Fibroblast of lung (primary cell): ENCODE measurements at regions not wholly inside any gene's neighbourhood (a gene's known extent, or its start where the extent isn't known, plus 50 kb on each side); places are given as distances from the start of the nearest gene placed in this dataset.

Experiments used
- DNase-seq, 2 donors: peaks; one replicate each; pipeline versions ENCODE4 v3.0.0 to v3.0.0-alpha.2; 2010; ENCODE audit warnings: low read depth in 2 of 2
- H2AFZ ChIP-seq: 2 replicates; pipeline ENCODE4 v1.5.1; 2012; ENCODE audit warnings: low read length, control low read depth, inconsistent platforms
- H3K27ac ChIP-seq: 2 replicates; pipeline ENCODE4 v1.5.1; 2011; ENCODE audit warnings: low read length, control low read depth; ENCODE audit not compliant: insufficient read depth
- H3K27me3 ChIP-seq: 2 replicates; pipeline ENCODE4 v1.5.1; 2011; ENCODE audit warnings: mild to moderate bottlenecking, low read length; ENCODE audit not compliant: control insufficient read depth, insufficient read depth
- H3K36me3 ChIP-seq: 2 replicates; pipeline ENCODE4 v1.5.1; 2011; ENCODE audit warnings: low read length; ENCODE audit not compliant: control insufficient read depth, insufficient read depth
- H3K4me1 ChIP-seq: 2 replicates; pipeline ENCODE4 v1.5.1; 2011; ENCODE audit warnings: low read length; ENCODE audit not compliant: control insufficient read depth, insufficient read depth; ENCODE audit errors: extremely low read depth
- H3K4me2 ChIP-seq: 2 replicates; pipeline ENCODE4 v1.5.1; 2011; ENCODE audit warnings: low read length, control low read depth; ENCODE audit not compliant: insufficient read depth; ENCODE audit errors: extremely low read depth
- H3K4me3 ChIP-seq, 4 experiments: fragments of 200-600 bp in 1 of 4; sonication (generic) in 1 of 4; replicated peaks in 1 of 4; 2 replicates each; pipeline ENCODE4 v1.5.1; 2011 to 2016; ENCODE audit warnings: low read length in 4 of 4, low read depth in 3 of 4, mild to moderate bottlenecking in 3 of 4, control low read depth in 2 of 4, inconsistent platforms in 1 of 4, mixed read lengths in 1 of 4; ENCODE audit not compliant: insufficient read depth in 1 of 4; ENCODE audit errors: control extremely low read depth in 1 of 4
- H3K79me2 ChIP-seq: 2 replicates; pipeline ENCODE4 v1.5.1; 2012; ENCODE audit warnings: mild to moderate bottlenecking, low read length, inconsistent platforms; ENCODE audit not compliant: control insufficient read depth, insufficient read depth
- H3K9ac ChIP-seq: 2 replicates; pipeline ENCODE4 v1.5.1; 2011; ENCODE audit warnings: mild to moderate bottlenecking, low read length, control low read depth; ENCODE audit not compliant: insufficient read depth
- H3K9me3 ChIP-seq: 2 replicates; pipeline ENCODE4 v1.5.1; 2012; ENCODE audit warnings: low read depth, low read length; ENCODE audit not compliant: control insufficient read depth, insufficient read depth
- H4K20me1 ChIP-seq: 2 replicates; pipeline ENCODE4 v1.5.1; 2011; ENCODE audit warnings: low read length; ENCODE audit not compliant: control insufficient read depth, insufficient read depth; ENCODE audit errors: extremely low read depth
- CTCF ChIP-seq, 2 donors: IDR thresholded peaks in 1 of 2; conservative IDR thresholded peaks in 1 of 2; 1 replicate in 1 of 2; 2 replicates in 1 of 2; pipeline ENCODE4 v1.5.1; 2011 to 2012; ENCODE audit warnings: low read length in 2 of 2, control low read depth in 1 of 2, inconsistent platforms in 1 of 2, low read depth in 1 of 2, mild to moderate bottlenecking in 1 of 2
- EZH2 ChIP-seq: IDR thresholded peaks from 2 replicates; pipeline ENCODE4 v1.5.1; 2012; ENCODE audit warnings: low read length, control low read depth, mild to moderate bottlenecking; ENCODE audit errors: missing control alignments

- Histone ChIP-seq H3K27me3 (no peaks in the 10 kb centered on the region), H3K79me2 (no peaks in the 10 kb centered on the region), H3K4me2 (no peak overlapping the region), H3K4me1 (no peaks in the 10 kb centered on the region), H3K27ac (no peak overlapping the region), H2AFZ (no peak overlapping the region), H3K36me3 (no peaks in the 10 kb centered on the region), H3K4me3 (no peak overlapping the region), H4K20me1 (no peaks in the 10 kb centered on the region), H3K9me3 (no peaks in the 10 kb centered on the region), H3K9ac (no peak overlapping the region)
- no peak for DNase-seq
- TF ChIP-seq CTCF (conservative IDR thresholded peaks at IDR 0.05 in 1 of 2, IDR thresholded peaks at IDR 0.05 in 1 of 2; ENCODE audit: low read depth in 1 of 2, low read length in 2 of 2): no peak
- TF ChIP-seq EZH2: no peak
These were observed 1326.0 kb upstream of the FLRT2 start for GRCh38 chr14:84203896-84204295.

- no peak overlapping the region for H3K27ac ChIP-seq
- H3K36me3 ChIP-seq: no peaks in the 10 kb centered on the region
- no peak overlapping the region for H3K4me2 ChIP-seq
- H3K9ac ChIP-seq: no peak overlapping the region
- no peaks in the 10 kb centered on the region for H3K79me2 ChIP-seq
- no peaks in the 10 kb centered on the region for H3K9me3 ChIP-seq
- no peaks in the 10 kb centered on the region for H4K20me1 ChIP-seq
- no peak overlapping the region for H2AFZ ChIP-seq
- no peak overlapping the region for H3K4me3 ChIP-seq
- no peaks in the 10 kb centered on the region for H3K27me3 ChIP-seq
- TF ChIP-seq EZH2 (no peak), CTCF (conservative IDR thresholded peaks at IDR 0.05 in 1 of 2, IDR thresholded peaks at IDR 0.05 in 1 of 2; ENCODE audit: low read depth in 1 of 2, low read length in 2 of 2) (no peak)
- DNase-seq: no peak
- no peaks in the 10 kb centered on the region for H3K4me1 ChIP-seq
These were observed 1321.5 kb upstream of the FLRT2 start for GRCh38 chr14:84208451-84208850.

GRCh38 chr14:84209031-84209430 lies 1320.9 kb upstream of the FLRT2 start:
- Histone ChIP-seq H2AFZ (no peak overlapping the region), H3K4me3 (no peak overlapping the region), H3K27ac (no peak overlapping the region), H3K36me3 (no peaks in the 10 kb centered on the region), H3K4me1 (no peaks in the 10 kb centered on the region), H4K20me1 (no peaks in the 10 kb centered on the region), H3K9ac (no peak overlapping the region), H3K9me3 (no peaks in the 10 kb centered on the region), H3K27me3 (no peaks in the 10 kb centered on the region), H3K4me2 (no peak overlapping the region), H3K79me2 (no peaks in the 10 kb centered on the region)
- no peak for TF ChIP-seq CTCF (conservative IDR thresholded peaks at IDR 0.05 in 1 of 2, IDR thresholded peaks at IDR 0.05 in 1 of 2; ENCODE audit: low read depth in 1 of 2, low read length in 2 of 2)
- TF ChIP-seq EZH2: no peak
- DNase-seq: no peak
